ENCODE measurements at regions not wholly inside any gene's neighbourhood (a gene's known extent, or its start where the extent isn't known, plus 50 kb on each side); places are given as distances from the start of the nearest gene placed in this dataset.

GRCh38 chr14:45467023-45467422 lies 214.0 kb upstream of the MIS18BP1 start:
- no peaks in the 10 kb centered on the region for H3K36me3 ChIP-seq (ENCODE audit: low read depth, missing control alignments)
- no peak for TF ChIP-seq POLR2A (IDR thresholded peaks at IDR 0.05)
- TF ChIP-seq, protein P1, sequence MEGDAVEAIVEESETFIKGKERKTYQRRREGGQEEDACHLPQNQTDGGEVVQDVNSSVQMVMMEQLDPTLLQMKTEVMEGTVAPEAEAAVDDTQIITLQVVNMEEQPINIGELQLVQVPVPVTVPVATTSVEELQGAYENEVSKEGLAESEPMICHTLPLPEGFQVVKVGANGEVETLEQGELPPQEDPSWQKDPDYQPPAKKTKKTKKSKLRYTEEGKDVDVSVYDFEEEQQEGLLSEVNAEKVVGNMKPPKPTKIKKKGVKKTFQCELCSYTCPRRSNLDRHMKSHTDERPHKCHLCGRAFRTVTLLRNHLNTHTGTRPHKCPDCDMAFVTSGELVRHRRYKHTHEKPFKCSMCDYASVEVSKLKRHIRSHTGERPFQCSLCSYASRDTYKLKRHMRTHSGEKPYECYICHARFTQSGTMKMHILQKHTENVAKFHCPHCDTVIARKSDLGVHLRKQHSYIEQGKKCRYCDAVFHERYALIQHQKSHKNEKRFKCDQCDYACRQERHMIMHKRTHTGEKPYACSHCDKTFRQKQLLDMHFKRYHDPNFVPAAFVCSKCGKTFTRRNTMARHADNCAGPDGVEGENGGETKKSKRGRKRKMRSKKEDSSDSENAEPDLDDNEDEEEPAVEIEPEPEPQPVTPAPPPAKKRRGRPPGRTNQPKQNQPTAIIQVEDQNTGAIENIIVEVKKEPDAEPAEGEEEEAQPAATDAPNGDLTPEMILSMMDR (IDR thresholded peaks at IDR 0.05), result no peak
- H3K27me3 ChIP-seq, result no peaks in the 10 kb centered on the region
- H3K4me3 ChIP-seq, result no peak overlapping the region
- no peaks in the 10 kb centered on the region for H3K4me1 ChIP-seq
- no peak overlapping the region for H3K27ac ChIP-seq
- WGBS, 2 donors, result 83 to 84% methylated on average over 1 of the region's 1 CpG
- intact Hi-C loops (cut with DNase I; ENCODE audit: low total_unique reads), result no loop called here
- DNase-seq, result no peak
- H3K9me3 ChIP-seq, result no peaks in the 10 kb centered on the region

GRCh38 chr14:45434221-45434620 lies 181.2 kb upstream of the MIS18BP1 start:
- H3K27me3 ChIP-seq, result no peaks in the 10 kb centered on the region
- no peaks in the 10 kb centered on the region for H3K36me3 ChIP-seq (ENCODE audit: low read depth, missing control alignments)
- no peak overlapping the region for H3K4me3 ChIP-seq
- TF ChIP-seq POLR2A (IDR thresholded peaks at IDR 0.05), result no peak
- TF ChIP-seq, protein P1 (IDR thresholded peaks at IDR 0.05), result no peak
- H3K4me1 ChIP-seq, result peaks cover 3% of the 10 kb centered on the region
- no peaks in the 10 kb centered on the region for H3K9me3 ChIP-seq
- intact Hi-C loops (cut with DNase I; ENCODE audit: low total_unique reads), result no loop called here
- 17 to 18% methylated on average over 1 of the region's 1 CpG for WGBS, 2 donors
- DNase-seq, result peak; percentile 83
- H3K27ac ChIP-seq, result peak overlapping the region; percentile 28 to 57

DNA sequence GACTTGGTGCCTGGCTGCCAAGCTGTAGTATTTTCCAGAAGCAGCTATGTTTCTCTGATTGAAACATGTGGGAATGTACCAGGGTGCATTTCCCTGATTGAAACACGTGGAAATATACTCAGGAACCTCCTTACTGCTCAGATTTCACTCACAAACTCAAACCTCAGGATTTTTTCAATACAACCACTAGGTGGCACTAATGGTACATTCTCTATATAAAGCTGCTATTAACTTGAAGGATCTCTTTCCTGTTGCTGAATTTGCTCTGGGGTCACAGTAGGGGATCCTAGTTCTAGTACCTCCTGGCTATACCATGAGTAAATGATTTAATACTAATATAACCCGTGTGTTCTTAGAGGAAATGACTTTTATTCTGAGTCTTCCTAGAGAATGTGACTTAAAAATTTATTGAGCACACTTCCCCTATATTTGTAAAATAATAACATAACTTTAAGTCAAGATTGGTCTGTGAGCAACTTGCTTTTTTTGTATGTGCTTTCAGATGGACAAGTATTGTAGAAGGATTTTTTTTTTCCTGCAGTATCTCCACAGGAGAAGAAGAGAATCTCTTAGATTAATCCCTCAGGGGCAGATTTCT lies 173.8 kb upstream of the MIS18BP1 start:
- H3K27me3 ChIP-seq, result no peaks in the 10 kb centered on the region
- no peaks in the 10 kb centered on the region for H3K4me1 ChIP-seq
- H3K4me3 ChIP-seq, result no peak overlapping the region
- TF ChIP-seq POLR2A (IDR thresholded peaks at IDR 0.05), result no peak
- TF ChIP-seq, protein P1 (IDR thresholded peaks at IDR 0.05), result peak; percentile 37 to 75 (median 45)
- DNase-seq, result no peak
- no peaks in the 10 kb centered on the region for H3K9me3 ChIP-seq
- WGBS, 2 donors, result 8 to 9% methylated on average over 2 of the region's 2 CpGs
- intact Hi-C loops (cut with DNase I; ENCODE audit: low total_unique reads), result no loop called here
- no peak overlapping the region for H3K27ac ChIP-seq
- no peaks in the 10 kb centered on the region for H3K36me3 ChIP-seq (ENCODE audit: low read depth, missing control alignments)

GRCh38 chr14:45406942-45407341 lies 153.9 kb upstream of the MIS18BP1 start:
- Histone ChIP-seq H3K36me3 (ENCODE audit: low read depth, missing control alignments) (no peaks in the 10 kb centered on the region), H3K9me3 (no peaks in the 10 kb centered on the region), H3K4me3 (no peak overlapping the region), H3K4me1 (no peaks in the 10 kb centered on the region), H3K27me3 (no peaks in the 10 kb centered on the region), H3K27ac (no peak overlapping the region)
- WGBS, 2 donors, result 64 to 65% methylated on average over 2 of the region's 2 CpGs
- DNase-seq, result no peak
- intact Hi-C loops (cut with DNase I; ENCODE audit: low total_unique reads), result no loop called here
- TF ChIP-seq, protein P1 (IDR thresholded peaks at IDR 0.05), result no peak
- TF ChIP-seq POLR2A (IDR thresholded peaks at IDR 0.05), result no peak

DNA sequence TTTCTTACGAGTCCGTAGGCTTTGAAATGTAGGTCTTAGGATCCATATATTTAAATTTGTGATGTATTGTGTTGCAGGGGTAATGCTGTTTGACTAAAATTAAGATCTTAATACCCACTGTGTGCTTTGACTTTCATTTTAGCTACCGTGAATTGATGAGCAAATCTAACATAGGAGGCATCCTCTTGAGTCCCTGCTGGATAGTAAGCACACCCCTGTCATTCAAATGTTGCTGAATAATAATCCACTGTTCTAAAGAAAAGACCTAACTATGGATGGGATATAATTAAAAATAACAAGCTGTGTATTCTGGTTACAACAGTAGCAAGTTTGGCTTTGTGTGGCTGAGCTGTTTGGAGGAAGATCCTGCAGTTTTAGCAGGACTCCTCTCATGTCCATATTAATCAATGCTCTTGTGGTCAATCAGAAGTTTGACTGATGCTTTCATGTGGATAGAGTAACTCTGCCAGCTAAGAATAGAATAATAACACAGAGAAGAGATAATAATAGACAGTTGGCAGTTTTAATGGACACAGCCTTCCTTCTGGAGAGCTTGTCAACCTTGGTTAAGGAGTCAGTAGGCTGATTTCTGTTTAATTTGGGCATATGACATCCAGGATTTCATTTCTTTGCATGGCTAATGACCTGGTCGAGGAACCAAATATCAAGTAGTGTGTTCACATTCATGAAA lies 148.1 kb upstream of the MIS18BP1 start:
- Histone ChIP-seq H3K36me3 (ENCODE audit: low read depth, missing control alignments) (no peaks in the 10 kb centered on the region), H3K4me3 (no peak overlapping the region), H3K9me3 (no peaks in the 10 kb centered on the region), H3K27ac (no peak overlapping the region), H3K27me3 (no peaks in the 10 kb centered on the region), H3K4me1 (no peaks in the 10 kb centered on the region)
- TF ChIP-seq, protein P1 (IDR thresholded peaks at IDR 0.05), result no peak
- TF ChIP-seq POLR2A (IDR thresholded peaks at IDR 0.05), result no peak
- intact Hi-C loops (cut with DNase I; ENCODE audit: low total_unique reads), result no loop called here
- WGBS, 2 donors, result 54 to 66% methylated on average over 4 of the region's 4 CpGs
- no peak for DNase-seq
